HepG2 (cell line): ENCODE measurements at regions not wholly inside any gene's neighbourhood (a gene's known extent, or its start where the extent isn't known, plus 50 kb on each side); places are given as distances from the start of the nearest gene placed in this dataset.
"Not testable (repeated sequence)": the region's sequence is repeated elsewhere in the genome, so short reads cannot be mapped to it uniquely, and the experiment has no call there.

Source experiments
- CTCF ChIP-seq: sonication (generic); formaldehyde crosslinking; IDR thresholded peaks from 2 replicates; pipeline ENCODE4 v1.5.0; 2020; ENCODE audit warnings: mild to moderate bottlenecking, missing genetic modification reagents, moderate library complexity
- JUND ChIP-seq: sonication (generic); formaldehyde crosslinking; IDR thresholded peaks from 2 replicates; pipeline ENCODE4 v1.8.0; 2022; ENCODE audit warnings: mild to moderate bottlenecking, missing genetic modification reagents
- SRSF9 ChIP-seq: fragments of 200-400 bp; formaldehyde crosslinking; IDR thresholded peaks from 2 replicates; pipeline ENCODE4 v1.6.1; 2018; ENCODE audit warnings: borderline replicate concordance, mild to moderate bottlenecking, low read depth, low read length; ENCODE audit not compliant: insufficient read depth, poor library complexity, severe bottlenecking

DNA sequence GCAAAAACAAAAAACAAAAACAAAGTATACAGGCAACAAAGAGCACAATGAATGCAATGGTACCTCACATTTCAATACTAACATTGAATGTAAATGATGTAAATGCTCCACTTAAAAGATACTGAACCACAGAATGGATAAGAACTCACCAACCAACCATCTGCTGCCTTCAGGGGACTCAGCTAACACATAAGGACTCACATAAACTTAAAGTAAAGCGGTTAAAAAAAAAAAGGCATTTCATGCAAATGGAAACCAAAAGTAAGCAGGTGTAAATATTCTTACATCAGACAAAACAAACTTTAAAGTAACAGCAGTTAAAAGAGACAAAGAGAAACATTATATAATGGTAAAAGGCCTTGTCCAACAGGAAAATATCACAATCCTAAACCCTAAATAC lies 156.1 kb downstream of the LTN1 start:
- TF ChIP-seq SRSF9; CTCF; JUND (CRISPR knock-in tag): not testable (repeated sequence)
